HG02763 (cell line): ENCODE measurements at regions not wholly inside any gene's neighbourhood (a gene's known extent, or its start where the extent isn't known, plus 50 kb on each side); places are given as distances from the start of the nearest gene placed in this dataset.
"Not testable (repeated sequence)": the region's sequence is repeated elsewhere in the genome, so short reads cannot be mapped to it uniquely, and the experiment has no call there.

Experiments
- ATAC-seq: cut with Tn5 transposase; IDR thresholded peaks from one replicate; pipeline ENCODE4 v1.9.1; 2021; ENCODE audit warnings: mild to moderate bottlenecking, moderate library complexity; ENCODE audit not compliant: unreplicated experiment

GRCh38 chr15:30688684-30689083, 62.8 kb downstream of the ARHGAP11B start:
- not testable (repeated sequence) for ATAC-seq

GRCh38 chr15:30690153-30690552, 64.2 kb downstream of the ARHGAP11B start:
- not testable (repeated sequence) for ATAC-seq

GRCh38 chr15:30695811-30696210, 69.9 kb downstream of the ARHGAP11B start:
- not testable (repeated sequence) for ATAC-seq

GRCh38 chr15:30696439-30697314, 70.7 kb downstream of the ARHGAP11B start:
- ATAC-seq: peak; percentile 73

- ATAC-seq: peak; percentile 49
Measured at GRCh38 chr15:30697315-30697685, 71.4 kb downstream of the ARHGAP11B start.

- not testable (repeated sequence) for ATAC-seq
Measured at GRCh38 chr15:30700006-30700597, 74.2 kb downstream of the ARHGAP11B start.

- ATAC-seq: not testable (repeated sequence)
Measured at GRCh38 chr15:30707976-30708685, 82.2 kb downstream of the ARHGAP11B start.

GRCh38 chr15:30708809-30709208, 82.9 kb downstream of the ARHGAP11B start:
- ATAC-seq: not testable (repeated sequence)

GRCh38 chr15:30718038-30718643, 92.2 kb downstream of the ARHGAP11B start:
- ATAC-seq: not testable (repeated sequence)

GRCh38 chr15:30719363-30719762, 93.4 kb downstream of the ARHGAP11B start:
- ATAC-seq: not testable (repeated sequence)

- not testable (repeated sequence) for ATAC-seq
Measured at GRCh38 chr15:30720825-30721224, 94.9 kb downstream of the ARHGAP11B start.

GRCh38 chr15:30721529-30721928, 95.6 kb downstream of the ARHGAP11B start:
- not testable (repeated sequence) for ATAC-seq

- ATAC-seq: not testable (repeated sequence)
Measured at GRCh38 chr15:30723540-30724175, 97.7 kb downstream of the ARHGAP11B start.

GRCh38 chr15:30729880-30730590, 104.1 kb downstream of the ARHGAP11B start:
- ATAC-seq: not testable (repeated sequence)

- ATAC-seq: not testable (repeated sequence)
Measured at GRCh38 chr15:30730633-30731032, 104.7 kb downstream of the ARHGAP11B start.

- not testable (repeated sequence) for ATAC-seq
Measured at GRCh38 chr15:30732100-30732499, 106.2 kb downstream of the ARHGAP11B start.

- not testable (repeated sequence) for ATAC-seq
Measured at GRCh38 chr15:30735884-30736564, 110.1 kb downstream of the ARHGAP11B start.

GRCh38 chr15:30742796-30743195, 116.9 kb downstream of the ARHGAP11B start:
- not testable (repeated sequence) for ATAC-seq

- ATAC-seq: not testable (repeated sequence)
Measured at GRCh38 chr15:30749048-30749447, 123.1 kb downstream of the ARHGAP11B start.
